ENCODE measurements at regions not wholly inside any gene's neighbourhood (a gene's known extent, or its start where the extent isn't known, plus 50 kb on each side); places are given as distances from the start of the nearest gene placed in this dataset.

- TF ChIP-seq POLR2AphosphoS5 (IDR thresholded peaks at IDR 0.05; ENCODE audit: borderline replicate concordance, low read depth, low read length), result no peak
- no peak for TF ChIP-seq EZH2 (IDR thresholded peaks at IDR 0.05)
- TF ChIP-seq FOXP2 (optimal IDR thresholded peaks at IDR 0.05; ENCODE audit: control extremely low read depth, extremely low read length, insufficient read depth), result no peak
These were observed 327.5 kb upstream of the TBL1XR1 start for GRCh38 chr3:177524742-177525141.

All from SK-N-MC (cell line).